MM.1S (cell line): ENCODE measurements at regions not wholly inside any gene's neighbourhood (a gene's known extent, or its start where the extent isn't known, plus 50 kb on each side); places are given as distances from the start of the nearest gene placed in this dataset.

Experiments used
- DNase-seq: peaks from one replicate; pipeline ENCODE4 v3.0.0-alpha.2; 2015
- H2AFZ ChIP-seq: fragments of 300-600 bp; sonication (generic); 2 replicates; pipeline ENCODE4 v1.6.0; 2016; ENCODE audit warnings: antibody characterized with exemption, low read length
- H3F3A ChIP-seq: fragments of 300-600 bp; sonication (generic); 2 replicates; pipeline ENCODE4 v1.6.1; 2016; ENCODE audit warnings: mild to moderate bottlenecking, antibody characterized with exemption, low read length, moderate library complexity, mixed read lengths; ENCODE audit not compliant: insufficient read depth
- H3K27ac ChIP-seq: fragments of 300-600 bp; sonication (generic); 2 replicates; pipeline ENCODE4 v1.5.1; 2016; ENCODE audit warnings: mild to moderate bottlenecking, low read length
- H3K27me3 ChIP-seq: fragments of 300-600 bp; sonication (generic); replicated peaks from 2 replicates; pipeline ENCODE4 v1.6.0; 2016; ENCODE audit warnings: low read length; ENCODE audit not compliant: insufficient read depth
- H3K36me3 ChIP-seq: fragments of 300-600 bp; sonication (generic); replicated peaks from 2 replicates; pipeline ENCODE4 v1.6.1; 2016; ENCODE audit warnings: mild to moderate bottlenecking, low read length, mixed read lengths; ENCODE audit not compliant: insufficient read depth
- H3K4me1 ChIP-seq: fragments of 300-600 bp; sonication (generic); 2 replicates; pipeline ENCODE4 v1.6.1; 2016; ENCODE audit warnings: low read length, mixed read lengths
- H3K4me2 ChIP-seq: fragments of 300-600 bp; sonication (generic); 2 replicates; pipeline ENCODE4 v1.6.0; 2016; ENCODE audit warnings: low read depth, low read length
- H3K4me3 ChIP-seq: fragments of 300-600 bp; sonication (generic); 2 replicates; pipeline ENCODE4 v1.5.1; 2016; ENCODE audit warnings: low read length, mixed read lengths
- H3K79me2 ChIP-seq: fragments of 300-600 bp; sonication (generic); 2 replicates; pipeline ENCODE4 v1.6.1; 2016; ENCODE audit warnings: mixed run types, low read length, mixed read lengths
- H3K9ac ChIP-seq: fragments of 300-600 bp; sonication (generic); 2 replicates; pipeline ENCODE4 v1.6.1; 2016; ENCODE audit warnings: low read length, mixed read lengths
- H3K9me2 ChIP-seq: fragments of 300-600 bp; sonication (generic); replicated peaks from 2 replicates; pipeline ENCODE4 v1.6.1; 2016; ENCODE audit warnings: mild to moderate bottlenecking, low read length, mixed read lengths; ENCODE audit not compliant: insufficient read depth
- H3K9me3 ChIP-seq: fragments of 300-600 bp; sonication (generic); replicated peaks from 2 replicates; pipeline ENCODE4 v1.6.1; 2016; ENCODE audit warnings: mild to moderate bottlenecking, low read length, mixed read lengths; ENCODE audit not compliant: insufficient read depth
- H4K20me1 ChIP-seq: fragments of 300-600 bp; sonication (generic); 2 replicates; pipeline ENCODE4 v1.6.1; 2016; ENCODE audit warnings: mild to moderate bottlenecking, low read length, moderate library complexity, mixed read lengths; ENCODE audit not compliant: insufficient read depth
- EZH2 ChIP-seq: fragments of 300-600 bp; sonication (generic); optimal IDR thresholded peaks from 2 replicates; pipeline ENCODE3; 2017; ENCODE audit warnings: low read depth, mild to moderate bottlenecking, antibody characterized with exemption, low read length, mixed read lengths
- EZH2phosphoT487 ChIP-seq: fragments of 300-600 bp; sonication (generic); IDR thresholded peaks from 2 replicates; pipeline ENCODE4 v1.6.1; 2018; ENCODE audit warnings: antibody characterized with exemption, low read length
- TF ChIP-seq, protein P1 (sequence below): fragments of 300-600 bp; sonication (generic); IDR thresholded peaks from 2 replicates; pipeline ENCODE4 v1.5.1; 2016; ENCODE audit warnings: antibody characterized with exemption, low read length, mixed read lengths

DNA sequence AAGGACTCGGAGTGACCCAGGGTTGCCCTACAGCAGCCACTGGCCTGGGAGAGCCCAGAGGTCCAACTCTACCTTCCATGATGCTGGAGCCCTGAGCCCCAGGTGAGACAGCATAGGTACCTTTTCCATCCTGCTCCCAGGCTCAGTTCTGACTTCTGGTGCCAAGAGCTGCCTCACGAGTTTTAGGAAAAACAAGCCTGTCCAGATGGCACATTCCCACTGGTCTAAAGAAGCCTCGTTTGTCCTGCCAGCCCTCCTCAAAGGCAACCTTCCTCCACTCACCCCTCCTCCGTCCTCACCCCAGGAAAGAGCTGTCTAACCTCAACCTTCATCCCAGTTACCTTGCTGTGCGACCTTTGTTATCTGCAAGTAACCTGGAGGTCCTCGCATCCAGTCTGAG is 53.5 kb upstream of the PRELP start:
- no peak overlapping the region for H2AFZ ChIP-seq
- H3K27ac ChIP-seq, result no peak overlapping the region
- no peaks in the 10 kb centered on the region for H3K36me3 ChIP-seq
- no peak for DNase-seq
- H3K9ac ChIP-seq, result no peak overlapping the region
- no peaks in the 10 kb centered on the region for H3F3A ChIP-seq
- TF ChIP-seq, protein P1, sequence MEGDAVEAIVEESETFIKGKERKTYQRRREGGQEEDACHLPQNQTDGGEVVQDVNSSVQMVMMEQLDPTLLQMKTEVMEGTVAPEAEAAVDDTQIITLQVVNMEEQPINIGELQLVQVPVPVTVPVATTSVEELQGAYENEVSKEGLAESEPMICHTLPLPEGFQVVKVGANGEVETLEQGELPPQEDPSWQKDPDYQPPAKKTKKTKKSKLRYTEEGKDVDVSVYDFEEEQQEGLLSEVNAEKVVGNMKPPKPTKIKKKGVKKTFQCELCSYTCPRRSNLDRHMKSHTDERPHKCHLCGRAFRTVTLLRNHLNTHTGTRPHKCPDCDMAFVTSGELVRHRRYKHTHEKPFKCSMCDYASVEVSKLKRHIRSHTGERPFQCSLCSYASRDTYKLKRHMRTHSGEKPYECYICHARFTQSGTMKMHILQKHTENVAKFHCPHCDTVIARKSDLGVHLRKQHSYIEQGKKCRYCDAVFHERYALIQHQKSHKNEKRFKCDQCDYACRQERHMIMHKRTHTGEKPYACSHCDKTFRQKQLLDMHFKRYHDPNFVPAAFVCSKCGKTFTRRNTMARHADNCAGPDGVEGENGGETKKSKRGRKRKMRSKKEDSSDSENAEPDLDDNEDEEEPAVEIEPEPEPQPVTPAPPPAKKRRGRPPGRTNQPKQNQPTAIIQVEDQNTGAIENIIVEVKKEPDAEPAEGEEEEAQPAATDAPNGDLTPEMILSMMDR, result no peak
- TF ChIP-seq EZH2phosphoT487 (no peak), EZH2 (no peak)
- no peak overlapping the region for H3K4me3 ChIP-seq
- H3K79me2 ChIP-seq, result no peaks in the 10 kb centered on the region
- H3K27me3 ChIP-seq, result no peaks in the 10 kb centered on the region
- no peaks in the 10 kb centered on the region for H3K9me2 ChIP-seq
- no peak overlapping the region for H3K4me2 ChIP-seq
- H4K20me1 ChIP-seq, result no peaks in the 10 kb centered on the region
- H3K9me3 ChIP-seq, result no peaks in the 10 kb centered on the region
- H3K4me1 ChIP-seq, result no peaks in the 10 kb centered on the region

DNA sequence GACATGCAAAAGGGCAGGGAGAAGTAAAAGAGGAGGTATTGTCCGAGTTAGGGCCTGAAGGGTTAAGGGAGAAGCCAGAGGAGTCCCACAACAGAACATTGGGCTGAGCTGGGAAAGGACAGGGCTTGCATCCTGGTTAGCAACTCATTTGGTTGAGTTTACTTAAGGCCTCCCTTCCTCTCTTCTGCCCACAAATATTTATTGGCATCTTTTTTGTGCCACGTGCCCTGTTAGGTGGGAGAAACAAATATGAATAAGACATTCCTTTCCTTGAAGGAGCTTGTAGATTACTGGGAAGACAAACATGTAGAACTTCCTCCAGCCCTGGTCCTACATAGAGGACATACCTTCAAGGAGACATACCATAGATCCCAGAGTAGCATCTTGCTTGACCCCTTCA is 53.0 kb upstream of the PRELP start:
- Histone ChIP-seq H3K79me2 (no peaks in the 10 kb centered on the region), H3F3A (no peaks in the 10 kb centered on the region), H3K9me2 (no peaks in the 10 kb centered on the region), H3K4me1 (no peaks in the 10 kb centered on the region), H3K4me3 (no peak overlapping the region), H3K27ac (no peak overlapping the region), H3K9me3 (no peaks in the 10 kb centered on the region), H4K20me1 (no peaks in the 10 kb centered on the region), H2AFZ (no peak overlapping the region), H3K36me3 (no peaks in the 10 kb centered on the region), H3K9ac (no peak overlapping the region), H3K4me2 (no peak overlapping the region), H3K27me3 (no peaks in the 10 kb centered on the region)
- no peak for DNase-seq
- TF ChIP-seq, protein P1, result no peak
- TF ChIP-seq EZH2phosphoT487, result no peak
- no peak for TF ChIP-seq EZH2

DNA sequence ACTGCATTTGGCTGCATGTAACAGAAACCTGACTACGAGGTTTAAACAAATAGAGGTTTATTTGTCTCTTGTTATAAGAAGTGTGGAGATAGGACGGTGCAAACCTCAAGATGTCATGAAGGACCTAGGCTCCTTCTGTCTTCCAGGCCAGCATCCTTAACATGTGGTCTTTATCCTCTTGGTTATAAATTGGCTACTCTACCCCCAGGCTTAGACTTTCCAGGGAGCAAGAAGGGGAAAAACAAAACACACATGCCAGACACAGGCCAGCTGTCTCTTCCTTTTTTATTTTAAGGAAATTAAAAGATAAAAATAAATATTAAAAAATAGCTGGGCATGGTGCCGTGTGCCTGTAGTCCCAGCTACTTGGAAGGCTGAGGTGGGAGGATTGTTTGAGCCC is 51.3 kb upstream of the PRELP start:
- H3K9me2 ChIP-seq, result no peaks in the 10 kb centered on the region
- H3F3A ChIP-seq, result no peaks in the 10 kb centered on the region
- no peaks in the 10 kb centered on the region for H3K27me3 ChIP-seq
- TF ChIP-seq EZH2phosphoT487 (no peak), EZH2 (no peak)
- TF ChIP-seq, protein P1, result no peak
- no peaks in the 10 kb centered on the region for H3K9me3 ChIP-seq
- H3K36me3 ChIP-seq, result no peaks in the 10 kb centered on the region
- H2AFZ ChIP-seq, result no peak overlapping the region
- H3K27ac ChIP-seq, result no peak overlapping the region
- no peaks in the 10 kb centered on the region for H3K4me1 ChIP-seq
- no peaks in the 10 kb centered on the region for H3K79me2 ChIP-seq
- DNase-seq, result no peak
- no peaks in the 10 kb centered on the region for H4K20me1 ChIP-seq
- no peak overlapping the region for H3K9ac ChIP-seq
- H3K4me3 ChIP-seq, result no peak overlapping the region
- H3K4me2 ChIP-seq, result no peak overlapping the region
